ENCODE measurements at regions not wholly inside any gene's neighbourhood (a gene's known extent, or its start where the extent isn't known, plus 50 kb on each side); places are given as distances from the start of the nearest gene placed in this dataset.

DNA sequence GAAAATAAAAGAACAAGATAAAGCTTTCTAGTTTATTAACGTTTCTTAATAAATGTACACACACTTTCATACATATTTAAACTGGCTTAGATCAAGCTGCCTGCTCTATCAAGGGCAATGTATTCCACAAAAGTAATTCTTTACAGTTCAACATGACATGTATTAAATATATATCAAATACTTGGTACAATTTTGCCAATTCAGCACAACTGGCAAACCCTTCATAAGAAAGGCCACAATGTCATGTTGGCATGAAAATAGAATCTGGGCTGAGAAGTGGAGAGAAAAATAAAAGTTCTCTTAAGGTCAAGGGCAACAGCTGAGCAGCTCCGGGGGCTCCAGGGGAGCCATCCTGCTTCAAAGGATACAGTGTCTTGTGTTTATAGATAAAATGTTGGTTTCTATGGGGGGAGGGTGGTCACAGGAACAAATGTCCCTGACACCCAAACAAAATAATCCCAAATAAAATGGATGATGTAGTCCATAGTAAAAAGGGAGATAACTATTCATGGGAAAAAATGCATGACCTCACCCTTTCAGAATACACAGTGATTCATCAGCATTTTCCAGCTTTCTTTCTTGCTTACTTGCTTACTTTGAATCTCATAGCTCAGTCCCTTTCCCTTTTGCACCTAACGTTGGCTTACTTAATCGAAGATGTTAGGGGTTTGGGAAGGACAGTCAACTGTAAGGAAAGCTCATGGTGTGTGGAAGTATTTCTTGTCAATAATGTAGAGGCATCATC lies 494.9 kb downstream of the NYAP2 start:
- ATAC-seq (replicated peaks) (no peak), DNase-seq (no peak)
- Mint-ChIP-seq H3K4me1 (ENCODE audit: low read depth in 2 of 2) (no peaks in the 10 kb centered on the region), H3K9me3 (peaks cover 0 to 2% of the 10 kb centered on the region in 2 donors), H3K27me3 (no peaks in the 10 kb centered on the region), H3K36me3 (ENCODE audit: insufficient read depth) (no peaks in the 10 kb centered on the region), H3K4me3 (no peak overlapping the region), H3K27ac (no peak overlapping the region)

DNA sequence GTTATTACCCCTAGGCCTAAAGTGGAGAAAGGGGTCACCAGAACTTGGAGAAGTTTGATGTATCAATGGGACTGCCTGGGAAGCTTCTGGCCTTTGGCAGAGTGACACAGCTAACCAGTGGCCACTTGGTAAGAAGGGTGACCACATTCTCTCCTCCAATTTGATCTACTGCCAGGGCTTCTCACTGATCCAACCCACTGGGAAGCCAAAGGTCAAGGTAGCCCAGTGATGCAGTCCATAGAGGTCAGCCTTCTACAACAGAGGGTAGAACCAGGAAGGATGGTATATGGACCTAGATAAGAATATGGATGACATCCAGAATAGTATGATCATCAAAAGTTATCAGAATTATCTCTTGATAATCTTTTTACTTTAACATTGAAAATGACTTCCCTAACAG lies 493.6 kb downstream of the NYAP2 start:
- Mint-ChIP-seq H3K36me3 (ENCODE audit: insufficient read depth) (no peaks in the 10 kb centered on the region), H3K27ac (no peak overlapping the region), H3K9me3 (no peaks in the 10 kb centered on the region), H3K4me3 (no peak overlapping the region), H3K27me3 (no peaks in the 10 kb centered on the region), H3K4me1 (ENCODE audit: low read depth in 2 of 2) (no peaks in the 10 kb centered on the region)
- ATAC-seq (replicated peaks) (no peak), DNase-seq (no peak)

DNA sequence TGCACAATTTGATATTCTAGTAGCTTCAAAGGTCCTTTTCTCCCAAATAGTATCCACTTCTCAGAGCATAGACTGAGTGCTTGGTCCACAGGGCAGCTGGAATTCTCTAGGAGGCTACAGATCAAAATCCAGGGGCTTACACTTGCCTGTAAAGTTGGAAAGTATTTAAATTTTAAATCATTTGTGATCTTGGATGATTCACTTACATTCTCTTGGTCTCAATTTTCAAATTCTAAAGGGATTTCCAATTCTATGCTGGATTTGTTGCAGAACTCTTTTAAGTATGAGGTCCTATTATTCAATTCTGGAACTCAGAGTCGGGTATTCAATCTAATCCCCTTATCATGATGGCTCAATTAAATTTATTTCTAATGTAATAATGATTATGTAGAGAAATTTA lies 492.3 kb downstream of the NYAP2 start:
- Mint-ChIP-seq H3K4me3 (no peak overlapping the region), H3K9me3 (no peaks in the 10 kb centered on the region), H3K27ac (no peak overlapping the region), H3K27me3 (no peaks in the 10 kb centered on the region), H3K4me1 (ENCODE audit: low read depth in 2 of 2) (no peaks in the 10 kb centered on the region), H3K36me3 (ENCODE audit: insufficient read depth) (no peaks in the 10 kb centered on the region)
- no peak for DNase-seq
- no peak for ATAC-seq (replicated peaks)

DNA sequence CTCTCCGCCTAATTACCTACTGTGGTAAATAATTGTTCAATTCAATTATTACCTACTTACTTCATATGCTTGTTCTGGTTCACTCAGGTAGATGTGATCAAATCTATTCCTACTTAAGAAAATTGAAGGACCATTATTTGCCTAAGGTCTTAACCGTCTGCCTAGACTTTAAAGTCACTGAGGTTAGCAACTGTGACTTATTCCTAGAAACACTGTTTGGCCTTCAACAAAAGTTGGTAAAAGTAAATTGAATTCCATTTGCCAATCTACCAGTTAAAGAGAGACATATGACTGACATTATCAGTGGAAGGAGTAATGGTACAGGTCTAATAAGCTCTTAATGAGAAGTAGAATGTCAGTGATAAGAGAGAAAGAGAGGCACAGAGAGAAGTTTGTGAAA lies 491.5 kb downstream of the NYAP2 start:
- no peaks in the 10 kb centered on the region for H3K9me3 Mint-ChIP-seq
- ATAC-seq (replicated peaks) (no peak), DNase-seq (no peak)

DNA sequence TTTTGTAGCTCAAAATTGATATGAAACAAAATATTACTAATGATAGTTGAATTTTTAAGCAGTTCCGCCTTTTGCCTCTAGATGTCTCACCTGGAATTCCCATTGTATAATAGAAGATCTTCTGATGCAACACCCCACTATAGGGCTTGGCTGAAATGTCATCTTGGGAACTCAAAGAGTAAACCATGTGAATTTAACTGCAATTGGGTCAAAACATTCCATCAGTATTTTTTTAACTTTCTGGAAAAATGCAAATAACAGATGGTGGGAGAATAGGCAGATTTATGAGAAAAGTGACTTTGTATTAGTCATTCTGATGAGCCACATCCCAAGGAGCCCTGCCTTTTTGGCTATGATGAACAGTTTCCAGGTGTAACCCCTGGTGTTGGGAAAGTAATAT lies 489.9 kb downstream of the NYAP2 start:
- H3K36me3 Mint-ChIP-seq (ENCODE audit: insufficient read depth), result no peaks in the 10 kb centered on the region
- DNase-seq, result no peak
- ATAC-seq (replicated peaks), result no peak
- no peak overlapping the region for H3K4me3 Mint-ChIP-seq
- no peak overlapping the region for H3K27ac Mint-ChIP-seq
- no peaks in the 10 kb centered on the region for H3K9me3 Mint-ChIP-seq
- no peaks in the 10 kb centered on the region for H3K27me3 Mint-ChIP-seq
- no peaks in the 10 kb centered on the region for H3K4me1 Mint-ChIP-seq (ENCODE audit: low read depth in 2 of 2)

More for the DNA sequence above, 491.5 kb downstream of the NYAP2 start:
- Mint-ChIP-seq H3K4me1 (ENCODE audit: low read depth in 2 of 2) (no peaks in the 10 kb centered on the region), H3K36me3 (ENCODE audit: insufficient read depth) (no peaks in the 10 kb centered on the region), H3K27ac (no peak overlapping the region), H3K4me3 (no peak overlapping the region), H3K27me3 (no peaks in the 10 kb centered on the region)

DNA sequence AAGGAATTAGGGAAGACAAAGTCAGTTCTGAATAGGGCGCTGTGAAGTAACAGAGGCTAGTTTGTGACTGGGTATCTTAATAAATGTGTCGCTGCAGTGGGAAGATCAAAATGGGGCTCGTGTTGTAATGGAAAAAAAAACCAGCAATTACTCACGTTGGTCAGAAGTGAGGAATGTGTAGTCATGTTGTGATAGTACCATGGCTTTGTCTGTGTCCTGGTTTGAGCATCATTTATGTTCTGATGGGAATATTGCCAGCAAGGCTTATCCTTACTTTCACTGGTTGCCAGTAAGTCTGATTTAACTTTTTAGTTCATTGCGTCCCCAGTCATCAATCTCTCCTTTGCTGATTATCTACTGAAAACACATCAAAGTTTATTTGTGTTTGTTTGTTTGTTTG lies 467.6 kb downstream of the NYAP2 start:
- Mint-ChIP-seq H3K27me3 (no peaks in the 10 kb centered on the region), H3K4me3 (no peak overlapping the region), H3K36me3 (ENCODE audit: insufficient read depth) (peaks cover 3% of the 10 kb centered on the region), H3K9me3 (no peaks in the 10 kb centered on the region), H3K4me1 (ENCODE audit: low read depth in 2 of 2) (no peaks in the 10 kb centered on the region), H3K27ac (no peak overlapping the region)
- no peak for ATAC-seq (replicated peaks)
- DNase-seq, result no peak

DNA sequence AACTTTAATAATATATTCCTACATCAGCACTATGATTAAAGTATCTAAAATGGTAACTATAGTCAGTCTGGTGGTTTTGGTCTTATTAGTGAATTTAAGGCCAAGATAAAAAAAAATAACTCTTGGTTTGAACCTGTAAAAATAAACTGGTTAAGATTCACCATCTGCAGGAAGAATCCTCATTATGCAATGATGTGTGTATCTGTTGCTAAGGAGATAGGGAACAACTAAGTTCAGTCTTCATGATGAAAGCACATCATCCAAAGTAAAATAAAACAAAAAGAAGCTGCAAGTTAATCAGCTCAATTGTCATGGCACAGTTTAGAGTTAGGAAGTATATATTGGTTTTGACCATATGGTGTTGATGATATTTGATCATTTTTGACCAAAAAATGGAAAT lies 466.0 kb downstream of the NYAP2 start:
- ATAC-seq (replicated peaks) (no peak), DNase-seq (no peak)
- H3K4me1 Mint-ChIP-seq (ENCODE audit: low read depth in 2 of 2), result no peaks in the 10 kb centered on the region
- no peak overlapping the region for H3K4me3 Mint-ChIP-seq
- H3K27me3 Mint-ChIP-seq, result no peaks in the 10 kb centered on the region
- H3K27ac Mint-ChIP-seq, result no peak overlapping the region
- no peaks in the 10 kb centered on the region for H3K36me3 Mint-ChIP-seq (ENCODE audit: insufficient read depth)
- H3K9me3 Mint-ChIP-seq, result no peaks in the 10 kb centered on the region

DNA sequence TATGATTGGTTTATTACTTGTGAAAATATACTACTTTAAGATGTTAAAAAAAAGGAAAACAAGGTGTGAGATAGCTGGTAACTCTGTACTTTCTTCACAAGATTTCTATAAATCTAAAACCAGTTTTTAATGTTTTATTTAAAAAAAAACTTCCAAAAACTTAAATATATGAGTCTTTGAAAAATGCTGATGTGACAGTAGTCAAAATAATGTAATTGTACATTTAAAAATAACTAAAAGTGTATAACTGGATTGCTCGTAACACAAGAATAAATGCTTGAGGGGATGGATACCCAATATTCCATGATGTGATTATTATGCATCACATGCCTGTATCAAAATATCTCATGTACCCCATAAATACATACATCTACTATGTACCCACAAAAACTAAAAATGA lies 464.9 kb downstream of the NYAP2 start:
- Mint-ChIP-seq H3K9me3 (no peaks in the 10 kb centered on the region), H3K36me3 (ENCODE audit: insufficient read depth) (no peaks in the 10 kb centered on the region), H3K4me3 (no peak overlapping the region), H3K4me1 (ENCODE audit: low read depth in 2 of 2) (no peaks in the 10 kb centered on the region), H3K27me3 (no peaks in the 10 kb centered on the region), H3K27ac (no peak overlapping the region)
- no peak for DNase-seq
- ATAC-seq (replicated peaks), result no peak

DNA sequence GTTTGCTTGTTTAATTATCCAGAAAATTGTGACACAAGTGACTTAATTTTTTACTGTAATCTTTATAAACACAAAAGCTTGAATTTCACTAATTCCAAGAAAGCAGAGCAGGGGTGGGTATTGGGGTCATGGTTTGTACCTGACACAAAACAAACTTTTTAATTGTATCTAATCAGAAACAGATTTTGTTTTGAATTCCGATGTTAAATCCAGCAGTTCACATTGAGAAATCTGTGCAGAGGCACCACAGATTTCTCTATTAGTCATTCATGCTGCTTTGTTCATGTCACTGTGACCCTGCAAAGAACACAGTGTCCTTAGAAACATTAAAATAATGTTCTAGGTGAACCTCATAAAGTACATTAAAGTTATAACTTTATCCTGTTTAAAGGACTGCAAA lies 443.4 kb downstream of the NYAP2 start:
- DNase-seq (no peak), ATAC-seq (replicated peaks) (no peak)
- Mint-ChIP-seq H3K27ac (no peak overlapping the region), H3K4me1 (ENCODE audit: low read depth in 2 of 2) (no peaks in the 10 kb centered on the region), H3K27me3 (no peaks in the 10 kb centered on the region), H3K9me3 (peaks cover 0 to 2% of the 10 kb centered on the region in 2 donors), H3K36me3 (ENCODE audit: insufficient read depth) (no peaks in the 10 kb centered on the region), H3K4me3 (no peak overlapping the region)

DNA sequence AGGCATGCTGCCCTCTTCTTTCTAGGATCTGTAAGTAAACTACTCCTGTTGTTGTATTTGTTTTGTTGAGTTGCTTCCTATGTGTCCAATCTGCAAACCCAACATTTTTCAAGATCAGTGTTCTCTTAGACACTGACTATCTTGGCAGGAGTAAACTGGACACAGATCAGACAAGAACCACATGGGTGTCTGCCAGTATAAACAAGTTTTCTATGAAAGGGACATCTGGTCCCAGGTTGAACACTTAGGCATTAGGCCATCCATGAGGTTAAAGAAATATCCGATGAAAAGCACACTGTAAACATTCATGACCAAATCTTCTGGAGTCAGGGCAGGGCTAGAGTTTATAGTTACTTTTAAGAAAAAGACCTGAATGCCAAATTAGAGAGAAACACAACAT lies 441.8 kb downstream of the NYAP2 start:
- Mint-ChIP-seq H3K27ac (no peak overlapping the region), H3K9me3 (no peaks in the 10 kb centered on the region), H3K4me1 (ENCODE audit: low read depth in 2 of 2) (no peaks in the 10 kb centered on the region), H3K27me3 (no peaks in the 10 kb centered on the region), H3K36me3 (ENCODE audit: insufficient read depth) (no peaks in the 10 kb centered on the region), H3K4me3 (no peak overlapping the region)
- DNase-seq (no peak), ATAC-seq (replicated peaks) (no peak)

DNA sequence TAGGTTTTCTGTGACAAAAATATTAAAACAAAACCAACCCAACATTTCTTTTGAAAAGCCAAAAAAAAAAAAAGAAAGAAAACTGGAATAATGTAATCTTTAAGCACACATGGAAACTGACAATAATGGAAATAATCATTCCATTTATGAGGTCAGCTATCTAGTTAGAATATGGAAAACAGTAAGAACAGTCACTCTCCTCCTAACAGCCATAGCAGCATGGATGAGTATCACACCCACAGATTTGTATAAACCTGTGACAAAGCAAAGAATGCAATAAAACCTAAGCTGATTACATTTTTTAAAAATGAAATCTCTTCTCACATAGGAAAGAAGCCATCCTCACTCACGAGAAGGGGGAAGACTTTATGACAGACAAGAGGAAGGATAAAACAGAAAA lies 437.8 kb downstream of the NYAP2 start:
- Mint-ChIP-seq H3K36me3 (ENCODE audit: insufficient read depth) (no peaks in the 10 kb centered on the region), H3K9me3 (no peaks in the 10 kb centered on the region), H3K27ac (no peak overlapping the region), H3K4me3 (no peak overlapping the region), H3K4me1 (ENCODE audit: low read depth in 2 of 2) (no peaks in the 10 kb centered on the region), H3K27me3 (no peaks in the 10 kb centered on the region)
- DNase-seq, result no peak
- ATAC-seq (replicated peaks), result no peak

DNA sequence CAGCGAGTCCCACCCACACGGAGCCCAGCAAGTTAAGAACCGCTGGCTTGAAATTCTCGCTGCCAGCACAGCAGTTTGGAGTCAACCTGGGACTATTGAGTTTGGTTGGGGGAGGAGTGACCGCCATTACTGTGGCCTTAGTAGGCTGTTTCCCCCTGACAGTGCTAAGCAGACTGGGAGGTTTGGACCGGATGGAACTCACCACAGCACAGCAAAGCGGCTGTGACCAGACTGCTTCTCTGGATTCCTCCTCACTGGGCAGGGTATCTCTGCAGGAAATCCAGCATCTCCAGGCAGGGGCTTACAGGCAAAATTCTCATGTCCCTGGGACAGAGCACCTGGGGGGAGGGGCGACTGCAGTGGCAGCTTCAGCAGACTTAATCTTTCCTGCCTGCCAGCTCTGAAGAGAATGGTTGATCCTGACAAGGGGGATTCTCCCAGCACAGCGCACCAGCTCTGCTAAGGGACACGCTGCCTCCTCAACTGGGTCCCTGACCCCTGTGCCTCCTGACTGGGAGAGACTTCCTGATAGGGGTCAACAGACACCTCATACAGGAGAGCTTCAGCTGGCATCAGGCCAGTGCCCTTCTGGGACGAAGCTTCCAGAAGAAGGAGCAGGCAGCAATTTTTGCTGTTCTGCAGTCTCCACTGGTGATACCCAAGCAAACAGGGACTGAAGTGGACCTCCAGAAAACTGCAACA lies 425.4 kb downstream of the NYAP2 start:
- H3K4me3 Mint-ChIP-seq, result no peak overlapping the region
- DNase-seq (no peak), ATAC-seq (replicated peaks) (no peak)
- peaks cover 7 to 27% of the 10 kb centered on the region in 2 donors for H3K9me3 Mint-ChIP-seq
- no peaks in the 10 kb centered on the region for H3K27me3 Mint-ChIP-seq
- no peak overlapping the region for H3K27ac Mint-ChIP-seq
- no peaks in the 10 kb centered on the region for H3K4me1 Mint-ChIP-seq (ENCODE audit: low read depth in 2 of 2)
- no peaks in the 10 kb centered on the region for H3K36me3 Mint-ChIP-seq (ENCODE audit: insufficient read depth)

DNA sequence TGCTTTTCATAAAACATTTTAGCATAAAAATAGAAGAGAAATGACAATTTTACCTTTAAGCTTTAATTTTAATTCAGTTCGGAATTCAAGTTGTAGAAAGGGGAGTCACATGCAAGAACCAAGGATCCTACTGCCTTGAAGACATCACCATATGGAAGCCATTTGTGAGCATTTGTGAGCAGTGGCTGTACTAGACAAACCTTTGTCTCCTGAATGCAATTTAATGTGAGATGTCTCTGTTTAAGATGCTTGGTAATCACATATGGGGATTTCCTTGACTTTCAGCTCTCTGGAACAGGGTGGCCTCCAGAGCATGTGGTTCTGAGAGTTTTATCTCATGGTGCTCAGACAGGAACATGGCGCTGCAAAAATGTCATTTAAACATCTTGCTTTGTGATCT lies 421.8 kb downstream of the NYAP2 start:
- no peak for ATAC-seq (replicated peaks)

DNA sequence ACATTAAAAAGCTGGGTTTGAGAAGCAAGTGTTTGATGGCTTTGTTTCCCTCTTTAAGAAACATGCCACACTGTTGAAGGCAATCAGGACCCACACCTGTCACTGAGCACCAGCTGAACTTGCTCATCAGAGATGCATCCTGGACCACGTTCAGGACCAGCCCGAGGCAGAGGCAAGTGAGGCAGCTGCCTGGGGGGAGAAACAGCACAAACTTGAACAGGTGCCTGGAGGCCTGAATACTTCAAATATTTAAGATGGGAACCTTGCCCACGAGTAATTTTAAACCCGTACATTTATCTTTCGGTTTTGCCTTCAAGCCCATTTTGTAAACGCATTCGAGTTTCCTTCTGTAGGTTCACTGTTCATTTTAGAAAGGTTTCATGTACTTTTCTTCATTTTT lies 421.3 kb downstream of the NYAP2 start:
- no peak for DNase-seq
- Mint-ChIP-seq H3K27me3 (no peaks in the 10 kb centered on the region), H3K36me3 (ENCODE audit: insufficient read depth) (no peaks in the 10 kb centered on the region), H3K4me3 (no peak overlapping the region), H3K4me1 (ENCODE audit: low read depth in 2 of 2) (no peaks in the 10 kb centered on the region), H3K9me3 (peaks cover 0 to 14% of the 10 kb centered on the region in 2 donors), H3K27ac (no peak overlapping the region)
- no peak for ATAC-seq (replicated peaks)

More for the DNA sequence above, 421.8 kb downstream of the NYAP2 start:
- H3K4me3 Mint-ChIP-seq, result no peak overlapping the region
- no peaks in the 10 kb centered on the region for H3K4me1 Mint-ChIP-seq (ENCODE audit: low read depth in 2 of 2)
- no peaks in the 10 kb centered on the region for H3K36me3 Mint-ChIP-seq (ENCODE audit: insufficient read depth)
- no peaks in the 10 kb centered on the region for H3K27me3 Mint-ChIP-seq
- DNase-seq, result no peak
- no peak overlapping the region for H3K27ac Mint-ChIP-seq
- H3K9me3 Mint-ChIP-seq, result peaks cover 0 to 19% of the 10 kb centered on the region in 2 donors

All from effector memory CD8-positive, alpha-beta T cell (primary cell).